HG02678 (cell line): ENCODE measurements at regions not wholly inside any gene's neighbourhood (a gene's known extent, or its start where the extent isn't known, plus 50 kb on each side); places are given as distances from the start of the nearest gene placed in this dataset.

ENCODE experiments used
- ATAC-seq: cut with Tn5 transposase; IDR thresholded peaks from one replicate; pipeline ENCODE4 v1.9.1; 2021; ENCODE audit warnings: mild to moderate bottlenecking, moderate library complexity; ENCODE audit not compliant: unreplicated experiment

DNA sequence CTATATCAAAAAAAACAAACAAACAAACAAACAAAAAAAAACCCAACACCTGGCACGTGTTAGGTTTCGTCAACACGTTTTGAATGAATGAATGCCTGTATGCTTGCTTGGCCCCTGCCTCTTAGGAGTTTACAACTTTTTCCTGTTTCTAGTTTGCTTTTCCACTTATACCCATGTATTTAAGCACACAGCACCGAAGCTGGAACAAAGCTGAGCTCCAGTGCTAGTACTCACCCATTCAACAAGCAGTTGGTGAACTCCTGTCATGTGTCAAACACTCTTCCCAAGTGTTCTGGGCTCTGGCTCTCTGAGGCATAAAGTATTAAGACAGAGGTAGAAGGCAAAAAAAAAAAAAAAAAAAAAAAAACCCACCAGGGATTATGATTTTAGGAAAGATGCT lies 599.3 kb downstream of the BUD13 start:
- no peak for ATAC-seq

- ATAC-seq = no peak
Observed at GRCh38 chr11:116172851-116173250, 599.9 kb downstream of the BUD13 start.

DNA sequence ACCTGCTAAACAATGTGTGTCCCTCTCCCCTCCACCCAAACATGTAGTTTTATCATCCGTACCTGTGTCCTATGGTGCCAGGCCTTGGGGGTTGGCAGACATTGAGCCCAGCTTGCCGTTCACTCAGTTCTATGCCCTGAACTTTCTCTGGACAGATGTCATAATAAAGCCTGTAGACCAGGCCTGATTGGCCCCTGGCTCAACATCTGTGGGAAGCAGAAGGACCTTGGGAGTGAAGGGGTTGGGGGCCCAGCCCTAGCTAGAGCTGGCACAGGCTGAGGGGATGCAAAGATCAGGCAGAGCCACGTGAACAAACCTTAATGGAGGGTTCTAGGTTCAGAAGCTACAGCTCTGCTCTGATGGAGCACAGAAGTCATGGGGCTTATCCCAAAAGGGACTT lies 600.6 kb downstream of the BUD13 start:
- no peak for ATAC-seq

GRCh38 chr11:116171271-116172140 lies 601.3 kb downstream of the BUD13 start:
- no peak for ATAC-seq

- ATAC-seq = no peak
Observed at GRCh38 chr11:116170526-116171120, 602.2 kb downstream of the BUD13 start.

DNA sequence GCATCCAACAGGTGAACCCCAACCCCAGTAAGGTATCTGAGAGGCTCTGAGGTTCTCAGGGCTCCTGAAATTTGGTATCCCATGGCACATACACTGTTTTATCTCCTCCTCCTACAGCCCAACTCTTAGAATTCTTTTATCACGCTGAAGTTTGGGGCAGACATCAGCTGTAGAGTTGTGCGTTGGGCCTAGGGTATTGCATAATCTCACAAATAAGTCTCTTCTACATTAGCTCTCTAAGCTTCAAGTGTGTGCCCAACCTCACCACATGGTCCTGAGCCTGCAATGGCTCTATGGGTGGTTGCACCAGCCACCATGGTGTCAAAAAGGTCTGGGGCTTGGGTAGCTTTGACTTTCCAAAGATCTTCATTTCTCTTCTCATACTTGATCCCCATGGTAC lies 603.0 kb downstream of the BUD13 start:
- no peak for ATAC-seq

- ATAC-seq = no peak
Observed at GRCh38 chr11:116168459-116168787, 604.4 kb downstream of the BUD13 start.

DNA sequence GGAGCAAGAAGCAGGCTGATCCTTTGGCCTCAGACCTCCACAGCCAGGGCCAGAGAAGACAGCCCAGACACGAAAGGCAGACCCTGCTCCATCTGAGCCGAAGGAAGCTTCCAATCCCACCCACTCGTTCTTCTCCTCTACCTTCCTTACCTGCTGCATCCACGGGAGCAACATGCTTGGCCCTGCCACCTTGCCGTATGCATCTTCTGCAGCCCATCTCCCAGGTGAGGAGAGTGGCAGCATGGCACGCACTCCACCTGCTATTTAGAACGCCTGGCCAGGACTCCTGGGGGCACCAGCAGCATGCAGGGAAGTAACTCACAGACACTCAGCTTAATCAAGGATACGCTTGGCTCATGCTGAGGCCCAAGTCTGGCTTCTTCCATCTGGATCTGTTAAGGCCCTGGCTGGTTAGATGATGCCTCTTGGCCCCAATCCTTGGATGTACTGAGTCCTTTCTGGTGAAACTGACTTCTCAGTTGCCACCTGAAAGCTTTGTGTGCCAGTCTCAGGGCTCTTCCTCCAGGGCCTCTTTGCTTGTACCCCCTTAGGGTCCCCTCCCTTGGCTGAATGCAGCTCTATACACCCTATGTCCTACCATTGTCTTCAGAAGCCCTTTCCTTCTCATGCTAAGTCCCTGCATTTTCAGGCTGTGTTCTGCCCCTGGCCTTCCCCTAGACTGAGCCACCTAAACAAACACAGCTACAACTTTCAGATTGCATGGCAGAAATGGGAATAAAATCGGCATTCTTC lies 604.9 kb downstream of the BUD13 start:
- ATAC-seq = no peak

GRCh38 chr11:116166573-116167465 lies 606.0 kb downstream of the BUD13 start:
- ATAC-seq = no peak

GRCh38 chr11:116164843-116165242 lies 607.9 kb downstream of the BUD13 start:
- ATAC-seq = no peak

DNA sequence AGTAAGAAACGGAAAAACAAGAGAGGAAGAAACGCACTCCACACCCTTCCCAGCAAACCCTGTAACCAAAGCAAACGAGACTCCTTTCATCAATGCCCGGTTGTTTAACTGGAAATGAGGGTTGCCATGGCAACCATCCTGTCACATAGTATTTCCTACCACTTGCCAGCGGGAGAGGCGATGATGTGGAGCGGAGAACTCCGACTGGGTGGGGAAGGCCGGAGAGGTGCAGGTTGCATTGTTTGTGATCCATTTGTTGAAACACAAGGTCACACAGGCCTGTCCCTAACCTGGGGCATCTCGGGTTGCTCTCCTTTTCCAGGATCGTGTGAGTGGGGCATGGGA lies 609.9 kb downstream of the BUD13 start:
- ATAC-seq = no peak

DNA sequence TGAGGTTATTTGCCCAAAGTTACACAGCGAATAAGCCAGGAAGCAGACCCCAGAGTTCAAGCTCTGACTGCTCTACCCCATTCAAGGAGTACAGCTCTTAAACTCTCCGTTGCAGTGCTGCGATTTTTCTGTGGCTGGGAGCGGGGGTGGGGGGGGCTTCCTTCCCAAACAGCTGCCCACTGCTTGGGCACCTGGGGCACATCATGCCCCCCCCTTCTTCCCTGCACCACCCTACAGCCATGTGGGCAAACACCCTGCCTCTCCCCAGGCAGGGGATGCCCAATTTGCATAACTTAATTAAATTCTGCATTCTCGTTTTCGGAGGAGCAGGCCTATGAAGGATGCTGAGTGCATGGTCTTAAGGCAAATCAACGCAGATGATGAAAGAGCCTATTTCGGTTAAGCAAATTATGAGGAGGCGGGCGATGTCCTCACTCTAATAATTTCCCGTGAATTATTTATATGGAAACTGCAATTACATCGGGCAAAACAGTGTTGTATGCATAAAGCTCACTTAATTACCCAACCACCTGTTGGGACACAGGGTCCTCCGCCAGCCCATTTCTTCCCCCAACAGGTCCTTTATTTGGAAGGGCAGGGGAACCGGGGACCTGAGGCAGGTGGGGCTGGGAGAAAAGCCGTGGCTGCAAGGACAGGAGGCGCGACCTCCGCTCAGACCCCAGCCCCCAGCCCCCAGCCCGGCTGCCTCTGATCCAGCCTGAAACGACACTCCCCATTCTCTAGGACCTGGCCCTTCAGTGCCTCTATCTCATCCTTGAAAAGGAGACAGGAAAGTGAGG lies 610.5 kb downstream of the BUD13 start:
- ATAC-seq = no peak

DNA sequence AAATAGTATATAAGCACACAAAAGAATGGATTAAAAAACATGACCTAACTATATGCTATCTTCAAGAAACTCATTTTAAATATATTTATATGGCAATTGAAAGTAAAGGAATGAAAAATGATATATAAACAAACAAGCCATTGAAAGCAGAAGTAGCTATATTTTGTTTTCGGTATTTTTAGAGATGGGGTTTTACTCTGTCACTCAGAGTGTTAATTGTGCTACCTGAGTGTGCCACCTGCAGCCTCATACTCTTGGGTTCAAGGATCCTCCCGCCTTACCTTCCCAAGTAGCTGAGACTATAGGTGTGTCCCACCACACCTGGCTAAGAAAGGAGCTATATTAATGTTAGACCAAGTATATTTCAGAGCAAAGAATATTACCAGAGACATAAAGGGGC lies 624.1 kb downstream of the BUD13 start:
- ATAC-seq = no peak

GRCh38 chr11:116148056-116148455 lies 624.7 kb downstream of the BUD13 start:
- no peak for ATAC-seq

DNA sequence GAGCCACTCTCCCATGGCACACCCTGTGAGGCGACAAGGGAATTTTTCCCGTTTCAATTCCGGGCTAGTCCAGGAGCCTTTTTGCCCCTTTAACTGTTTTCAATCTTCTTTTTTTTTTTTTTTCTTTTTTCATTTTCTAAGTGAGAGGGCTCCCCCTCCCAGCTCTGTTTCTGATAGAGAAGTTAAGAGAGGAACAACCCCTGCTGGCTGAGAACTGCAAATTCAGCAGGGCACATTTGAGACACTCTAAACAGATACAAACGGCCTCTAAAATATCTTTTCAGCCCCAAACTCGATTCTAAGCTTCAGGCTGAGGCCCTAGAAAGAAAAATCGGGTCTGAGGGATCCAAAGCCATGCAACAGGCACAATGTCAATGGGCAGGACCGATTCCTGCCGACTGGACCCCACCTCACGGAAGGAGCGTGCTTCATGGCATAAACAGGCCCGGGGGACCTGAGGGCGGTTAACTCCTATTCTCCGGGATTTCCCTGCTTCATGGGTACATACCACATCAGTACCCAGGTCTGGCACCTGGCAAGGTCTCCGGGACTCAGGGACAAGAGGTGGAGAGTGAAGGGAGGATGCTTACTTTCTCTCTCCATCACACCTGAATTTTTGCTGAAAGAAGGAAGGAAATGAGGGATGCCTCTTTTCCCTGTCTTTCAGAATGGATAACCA lies 627.5 kb downstream of the BUD13 start:
- no peak for ATAC-seq

- no peak for ATAC-seq
Observed at GRCh38 chr11:116144387-116144958, 628.3 kb downstream of the BUD13 start.

DNA sequence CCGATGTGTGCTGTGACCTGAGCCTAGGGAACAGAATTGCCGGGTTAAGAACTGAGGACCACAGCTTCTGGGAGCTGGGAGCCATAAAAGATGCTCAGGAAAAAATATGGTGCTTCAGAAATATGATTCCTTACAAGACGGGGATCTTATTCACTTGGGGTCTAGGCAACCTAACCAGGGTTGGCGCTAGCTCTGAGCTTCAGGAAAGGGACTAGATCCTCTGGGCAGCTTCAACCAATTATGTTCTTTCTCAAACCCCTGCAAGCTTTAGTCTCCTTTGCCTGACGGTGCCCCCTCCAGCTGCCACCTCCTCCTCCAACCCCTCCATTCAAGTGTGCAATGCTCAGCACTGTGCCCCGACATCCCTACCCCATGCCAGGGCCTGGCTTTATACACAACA lies 634.1 kb upstream of the CADM1 start:
- no peak for ATAC-seq

- ATAC-seq = no peak
Observed at GRCh38 chr11:116137753-116138152, 633.5 kb upstream of the CADM1 start.

DNA sequence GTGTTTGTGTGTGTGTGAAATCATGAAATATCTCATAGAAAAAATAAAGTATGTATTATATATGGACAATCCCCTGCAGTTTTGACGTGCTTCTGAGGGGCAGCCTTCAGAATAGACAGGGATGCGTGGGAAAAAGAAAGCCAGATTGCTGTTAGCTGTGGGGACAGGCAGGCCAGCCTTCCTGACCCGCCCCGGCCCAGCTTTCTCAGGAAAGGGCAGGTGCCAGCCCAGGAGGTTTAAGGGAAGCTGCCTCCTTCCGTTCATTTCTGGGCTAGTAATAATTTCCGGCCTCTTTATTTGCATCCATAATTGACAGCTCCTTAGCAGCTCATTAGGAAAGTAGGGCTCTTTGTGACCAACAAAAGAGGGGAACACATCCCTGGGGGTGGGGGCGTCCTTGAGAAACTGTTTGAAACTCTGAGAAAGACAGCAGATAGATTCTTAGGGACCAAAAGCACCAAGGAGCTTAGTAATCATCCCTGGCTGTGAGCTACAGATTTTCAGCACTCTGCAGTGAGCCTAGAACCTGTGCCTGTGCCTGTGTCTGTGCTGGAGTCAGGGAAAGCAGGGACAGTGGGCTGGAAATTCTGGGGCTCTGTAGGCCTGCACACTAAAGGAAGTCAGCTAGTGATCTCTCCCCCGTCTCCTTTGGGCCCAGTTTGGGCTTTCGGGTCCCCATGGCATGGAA lies 632.9 kb upstream of the CADM1 start:
- ATAC-seq = no peak
